MM.1S (cell line): ENCODE measurements at regions not wholly inside any gene's neighbourhood (a gene's known extent, or its start where the extent isn't known, plus 50 kb on each side); places are given as distances from the start of the nearest gene placed in this dataset.
"Not testable (repeated sequence)": the region's sequence is repeated elsewhere in the genome, so short reads cannot be mapped to it uniquely, and the experiment has no call there.

Experiments used
- DNase-seq: peaks from one replicate; pipeline ENCODE4 v3.0.0-alpha.2; 2015
- H2AFZ ChIP-seq: fragments of 300-600 bp; sonication (generic); 2 replicates; pipeline ENCODE4 v1.6.0; 2016; ENCODE audit warnings: antibody characterized with exemption, low read length
- H3F3A ChIP-seq: fragments of 300-600 bp; sonication (generic); 2 replicates; pipeline ENCODE4 v1.6.1; 2016; ENCODE audit warnings: mild to moderate bottlenecking, antibody characterized with exemption, low read length, moderate library complexity, mixed read lengths; ENCODE audit not compliant: insufficient read depth
- H3K27ac ChIP-seq: fragments of 300-600 bp; sonication (generic); 2 replicates; pipeline ENCODE4 v1.5.1; 2016; ENCODE audit warnings: mild to moderate bottlenecking, low read length
- H3K27me3 ChIP-seq: fragments of 300-600 bp; sonication (generic); replicated peaks from 2 replicates; pipeline ENCODE4 v1.6.0; 2016; ENCODE audit warnings: low read length; ENCODE audit not compliant: insufficient read depth
- H3K36me3 ChIP-seq: fragments of 300-600 bp; sonication (generic); replicated peaks from 2 replicates; pipeline ENCODE4 v1.6.1; 2016; ENCODE audit warnings: mild to moderate bottlenecking, low read length, mixed read lengths; ENCODE audit not compliant: insufficient read depth
- H3K4me1 ChIP-seq: fragments of 300-600 bp; sonication (generic); 2 replicates; pipeline ENCODE4 v1.6.1; 2016; ENCODE audit warnings: low read length, mixed read lengths
- H3K4me2 ChIP-seq: fragments of 300-600 bp; sonication (generic); 2 replicates; pipeline ENCODE4 v1.6.0; 2016; ENCODE audit warnings: low read depth, low read length
- H3K4me3 ChIP-seq: fragments of 300-600 bp; sonication (generic); 2 replicates; pipeline ENCODE4 v1.5.1; 2016; ENCODE audit warnings: low read length, mixed read lengths
- H3K79me2 ChIP-seq: fragments of 300-600 bp; sonication (generic); 2 replicates; pipeline ENCODE4 v1.6.1; 2016; ENCODE audit warnings: mixed run types, low read length, mixed read lengths
- H3K9ac ChIP-seq: fragments of 300-600 bp; sonication (generic); 2 replicates; pipeline ENCODE4 v1.6.1; 2016; ENCODE audit warnings: low read length, mixed read lengths
- H3K9me2 ChIP-seq: fragments of 300-600 bp; sonication (generic); replicated peaks from 2 replicates; pipeline ENCODE4 v1.6.1; 2016; ENCODE audit warnings: mild to moderate bottlenecking, low read length, mixed read lengths; ENCODE audit not compliant: insufficient read depth
- H3K9me3 ChIP-seq: fragments of 300-600 bp; sonication (generic); replicated peaks from 2 replicates; pipeline ENCODE4 v1.6.1; 2016; ENCODE audit warnings: mild to moderate bottlenecking, low read length, mixed read lengths; ENCODE audit not compliant: insufficient read depth
- H4K20me1 ChIP-seq: fragments of 300-600 bp; sonication (generic); 2 replicates; pipeline ENCODE4 v1.6.1; 2016; ENCODE audit warnings: mild to moderate bottlenecking, low read length, moderate library complexity, mixed read lengths; ENCODE audit not compliant: insufficient read depth
- EZH2 ChIP-seq: fragments of 300-600 bp; sonication (generic); optimal IDR thresholded peaks from 2 replicates; pipeline ENCODE3; 2017; ENCODE audit warnings: low read depth, mild to moderate bottlenecking, antibody characterized with exemption, low read length, mixed read lengths
- EZH2phosphoT487 ChIP-seq: fragments of 300-600 bp; sonication (generic); IDR thresholded peaks from 2 replicates; pipeline ENCODE4 v1.6.1; 2018; ENCODE audit warnings: antibody characterized with exemption, low read length
- TF ChIP-seq, protein P1 (sequence below): fragments of 300-600 bp; sonication (generic); IDR thresholded peaks from 2 replicates; pipeline ENCODE4 v1.5.1; 2016; ENCODE audit warnings: antibody characterized with exemption, low read length, mixed read lengths

DNA sequence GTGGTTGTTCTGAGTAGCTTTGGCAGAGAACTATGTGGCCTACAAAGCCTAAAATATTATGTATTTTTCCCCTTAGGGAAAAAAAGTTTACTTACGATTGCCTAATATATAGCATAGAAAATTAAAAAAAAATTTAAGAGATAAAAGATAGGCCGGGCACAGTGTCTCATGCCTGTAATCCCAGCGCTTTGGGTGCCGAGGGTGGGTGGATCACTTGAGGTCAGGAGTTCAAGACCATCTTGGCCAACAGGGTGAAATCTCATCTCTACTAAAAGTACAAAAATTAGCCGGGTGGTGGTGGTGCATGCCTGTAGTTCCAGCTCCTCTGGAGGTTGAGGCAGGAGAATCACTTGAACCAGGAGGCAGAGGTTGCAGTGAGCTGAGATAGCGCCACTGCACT is 439.2 kb upstream of the KLF6 start:
- Histone ChIP-seq H3K27ac (no peak overlapping the region), H3K9me3 (no peaks in the 10 kb centered on the region), H3K4me1 (no peaks in the 10 kb centered on the region), H3K27me3 (no peaks in the 10 kb centered on the region), H3F3A (no peaks in the 10 kb centered on the region), H2AFZ (no peak overlapping the region), H3K36me3 (no peaks in the 10 kb centered on the region), H3K79me2 (no peaks in the 10 kb centered on the region), H4K20me1 (no peaks in the 10 kb centered on the region), H3K9ac (no peak overlapping the region), H3K4me3 (no peak overlapping the region), H3K9me2 (no peaks in the 10 kb centered on the region), H3K4me2 (no peak overlapping the region)
- TF ChIP-seq EZH2phosphoT487 (no peak), EZH2 (no peak)
- TF ChIP-seq, protein P1, sequence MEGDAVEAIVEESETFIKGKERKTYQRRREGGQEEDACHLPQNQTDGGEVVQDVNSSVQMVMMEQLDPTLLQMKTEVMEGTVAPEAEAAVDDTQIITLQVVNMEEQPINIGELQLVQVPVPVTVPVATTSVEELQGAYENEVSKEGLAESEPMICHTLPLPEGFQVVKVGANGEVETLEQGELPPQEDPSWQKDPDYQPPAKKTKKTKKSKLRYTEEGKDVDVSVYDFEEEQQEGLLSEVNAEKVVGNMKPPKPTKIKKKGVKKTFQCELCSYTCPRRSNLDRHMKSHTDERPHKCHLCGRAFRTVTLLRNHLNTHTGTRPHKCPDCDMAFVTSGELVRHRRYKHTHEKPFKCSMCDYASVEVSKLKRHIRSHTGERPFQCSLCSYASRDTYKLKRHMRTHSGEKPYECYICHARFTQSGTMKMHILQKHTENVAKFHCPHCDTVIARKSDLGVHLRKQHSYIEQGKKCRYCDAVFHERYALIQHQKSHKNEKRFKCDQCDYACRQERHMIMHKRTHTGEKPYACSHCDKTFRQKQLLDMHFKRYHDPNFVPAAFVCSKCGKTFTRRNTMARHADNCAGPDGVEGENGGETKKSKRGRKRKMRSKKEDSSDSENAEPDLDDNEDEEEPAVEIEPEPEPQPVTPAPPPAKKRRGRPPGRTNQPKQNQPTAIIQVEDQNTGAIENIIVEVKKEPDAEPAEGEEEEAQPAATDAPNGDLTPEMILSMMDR = no peak
- DNase-seq = no peak

DNA sequence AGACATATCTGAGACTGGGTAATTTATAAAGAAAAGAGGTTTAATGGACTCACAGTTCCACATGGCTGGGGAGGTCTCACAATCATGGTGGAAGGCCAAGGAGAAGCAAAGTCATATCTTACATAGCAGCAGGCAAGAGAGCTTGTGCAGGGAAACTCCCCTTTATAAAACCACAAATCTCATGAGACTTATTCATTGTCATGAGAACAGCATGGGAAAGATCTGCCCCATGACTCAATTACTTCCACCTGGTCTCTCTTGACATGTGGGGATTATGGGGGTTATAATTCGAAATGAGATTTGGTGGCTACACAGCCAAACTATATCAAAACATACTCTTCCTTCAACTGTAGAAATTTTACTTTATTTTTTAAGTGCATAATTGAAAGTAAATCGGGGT is 436.3 kb upstream of the KLF6 start:
- H3K9me2 ChIP-seq, H2AFZ ChIP-seq, H3F3A ChIP-seq, H3K4me2 ChIP-seq, H3K27ac ChIP-seq, H3K36me3 ChIP-seq, DNase-seq, H3K9ac ChIP-seq, H3K79me2 ChIP-seq, H3K27me3 ChIP-seq, H4K20me1 ChIP-seq, H3K4me3 ChIP-seq, H3K4me1 ChIP-seq, H3K9me3 ChIP-seq: not testable (repeated sequence)

DNA sequence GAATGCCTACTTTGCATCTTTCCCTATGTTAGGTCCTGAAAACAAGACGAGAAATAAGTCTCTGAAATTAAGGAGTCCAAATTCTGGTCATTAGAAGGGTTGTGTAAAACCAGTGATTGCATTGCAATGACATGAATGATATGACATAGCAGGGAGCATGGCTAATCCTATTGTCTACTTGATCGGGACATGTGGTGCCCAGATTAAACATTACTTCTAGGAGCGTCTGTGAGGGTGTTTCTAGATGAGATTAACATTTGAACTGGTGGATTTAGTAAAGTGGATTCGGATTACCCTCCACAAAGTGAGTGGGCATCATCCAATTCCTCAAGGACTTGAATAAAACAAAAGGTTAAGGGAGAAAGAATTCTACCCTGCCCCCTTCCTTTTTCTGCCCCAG is 434.9 kb upstream of the KLF6 start:
- Histone ChIP-seq H3F3A (no peaks in the 10 kb centered on the region), H2AFZ (no peak overlapping the region), H3K27ac (no peak overlapping the region), H4K20me1 (no peaks in the 10 kb centered on the region), H3K79me2 (no peaks in the 10 kb centered on the region), H3K4me1 (no peaks in the 10 kb centered on the region), H3K36me3 (no peaks in the 10 kb centered on the region), H3K4me3 (no peak overlapping the region), H3K9me3 (no peaks in the 10 kb centered on the region), H3K4me2 (no peak overlapping the region), H3K9ac (no peak overlapping the region), H3K27me3 (no peaks in the 10 kb centered on the region), H3K9me2 (no peaks in the 10 kb centered on the region)
- DNase-seq = no peak
- no peak for TF ChIP-seq EZH2phosphoT487
- TF ChIP-seq, protein P1 = no peak
- TF ChIP-seq EZH2 = no peak

DNA sequence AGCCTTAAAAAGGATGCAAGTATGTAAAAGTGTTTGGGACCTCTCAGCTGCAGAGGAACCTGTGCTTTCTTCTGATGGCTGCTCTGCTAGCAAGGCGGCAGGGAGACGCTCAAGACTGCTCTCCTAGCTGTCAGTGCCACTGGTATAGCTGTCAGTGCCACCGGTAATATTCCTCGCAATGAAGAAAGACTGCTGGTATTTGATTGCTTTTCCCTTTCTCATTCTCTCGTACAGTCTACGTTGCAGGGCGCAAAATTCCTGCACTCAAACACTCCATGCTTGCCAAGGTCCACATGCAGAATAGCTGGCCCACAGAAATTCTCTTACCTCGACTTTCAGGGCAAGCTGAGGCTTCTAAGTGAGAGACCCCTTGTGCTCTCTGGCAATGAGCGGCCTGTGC is 432.6 kb upstream of the KLF6 start:
- Histone ChIP-seq H3K27me3 (no peaks in the 10 kb centered on the region), H3K9ac (no peak overlapping the region), H3K9me3 (no peaks in the 10 kb centered on the region), H2AFZ (no peak overlapping the region), H3K4me3 (no peak overlapping the region), H3K9me2 (no peaks in the 10 kb centered on the region), H3K4me2 (no peak overlapping the region), H3K79me2 (no peaks in the 10 kb centered on the region), H3K36me3 (no peaks in the 10 kb centered on the region), H4K20me1 (no peaks in the 10 kb centered on the region), H3K27ac (no peak overlapping the region), H3K4me1 (no peaks in the 10 kb centered on the region), H3F3A (no peaks in the 10 kb centered on the region)
- DNase-seq = no peak
- TF ChIP-seq EZH2 (no peak), EZH2phosphoT487 (no peak)
- TF ChIP-seq, protein P1 = no peak
